ENCODE measurements at regions not wholly inside any gene's neighbourhood (a gene's known extent, or its start where the extent isn't known, plus 50 kb on each side); places are given as distances from the start of the nearest gene placed in this dataset.

- peak; percentile 89 for TF ChIP-seq CTCF (conservative IDR thresholded peaks at IDR 0.05)
- TF ChIP-seq ZFX (IDR thresholded peaks at IDR 0.05), result no peak
Observed at GRCh38 chr7:88357781-88358525, 51.3 kb upstream of the STEAP4 start.
